ENCODE measurements at regions not wholly inside any gene's neighbourhood (a gene's known extent, or its start where the extent isn't known, plus 50 kb on each side); places are given as distances from the start of the nearest gene placed in this dataset.

DNA sequence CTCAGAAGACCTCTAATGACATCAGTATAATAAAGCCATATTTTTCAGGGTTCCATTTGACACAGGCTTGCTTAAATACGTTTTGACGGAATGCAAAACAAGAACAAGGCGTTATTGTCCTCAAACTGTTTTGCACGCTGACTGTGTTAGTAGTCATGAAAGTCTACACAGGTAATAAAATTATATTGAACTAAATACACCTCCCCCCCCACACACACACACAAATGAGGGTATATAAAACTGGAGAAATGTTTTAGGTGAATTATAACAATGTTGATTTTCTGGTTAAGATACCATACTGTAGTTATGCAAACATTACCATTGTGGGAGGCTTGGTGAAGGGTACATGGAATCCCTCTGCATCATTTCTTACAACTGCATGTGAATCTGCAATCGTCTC lies 257.1 kb upstream of the ARRDC4 start:
- no peak for DNase-seq (ENCODE audit: low spot score)

GRCh38 chr15:97706059-97706458 lies 254.4 kb upstream of the ARRDC4 start:
- no peak for DNase-seq (ENCODE audit: low spot score)

DNA sequence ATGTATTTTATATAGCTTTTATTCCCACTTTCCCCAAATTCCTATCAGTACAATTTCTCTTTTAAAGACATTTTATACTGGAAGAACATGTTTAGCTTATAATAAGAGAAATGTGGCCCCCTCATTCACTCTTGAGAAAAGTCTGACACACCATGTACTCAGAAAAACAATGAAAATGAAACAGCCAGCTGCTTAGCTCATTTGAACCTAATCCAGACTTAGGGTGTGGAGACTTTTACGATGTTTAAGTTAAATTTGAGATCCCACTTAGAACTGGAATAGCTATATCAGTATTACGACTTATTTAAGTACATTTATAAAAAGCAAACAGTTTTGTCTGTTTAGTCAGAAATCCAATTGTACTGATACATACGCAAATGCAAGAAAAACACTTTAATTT lies 252.3 kb upstream of the ARRDC4 start:
- no peak for DNase-seq (ENCODE audit: low spot score)

GRCh38 chr15:97712530-97712929 lies 248.0 kb upstream of the ARRDC4 start:
- DNase-seq (ENCODE audit: low spot score) = peak; percentile 6

GRCh38 chr15:97717806-97718205 lies 242.7 kb upstream of the ARRDC4 start:
- no peak for DNase-seq (ENCODE audit: low spot score)

DNA sequence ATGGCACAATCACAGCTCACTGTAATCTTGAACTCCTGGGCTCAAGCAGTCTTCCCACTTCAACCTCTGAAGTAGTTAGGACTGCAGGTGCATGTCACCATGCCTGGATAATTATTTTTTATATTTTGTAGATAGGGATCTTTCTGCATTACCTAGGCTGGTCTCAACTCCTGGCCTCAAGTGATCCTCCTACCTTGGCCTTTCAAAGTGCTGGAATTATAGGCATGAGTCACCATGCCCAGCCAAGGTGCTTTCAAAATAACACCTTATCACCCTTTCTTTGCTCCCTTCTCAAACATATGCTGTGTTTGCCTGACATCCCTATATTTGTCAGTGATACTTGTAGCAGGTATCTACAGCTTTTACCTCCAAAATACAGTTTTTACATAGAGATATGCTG lies 242.0 kb upstream of the ARRDC4 start:
- DNase-seq (ENCODE audit: low spot score) = no peak

DNA sequence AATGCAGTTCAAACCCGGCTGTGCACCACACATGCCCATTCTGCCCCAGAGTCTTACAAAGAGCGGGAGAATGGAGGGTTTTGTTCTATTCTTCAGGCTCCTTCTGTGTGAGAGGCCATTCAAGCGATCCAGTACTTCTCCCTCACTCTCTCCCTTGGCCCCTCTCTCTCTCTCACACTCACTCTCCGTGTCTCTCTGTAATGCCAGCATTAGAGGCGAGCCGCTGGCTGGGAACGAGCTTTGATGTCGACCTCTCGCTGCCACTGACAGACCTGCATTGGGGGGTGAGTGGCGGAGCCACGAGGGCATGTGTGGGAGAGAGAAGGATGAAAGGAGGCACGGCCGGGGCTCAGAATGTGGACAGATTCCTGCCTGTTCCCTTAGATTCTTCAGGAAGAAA lies 231.7 kb upstream of the ARRDC4 start:
- DNase-seq (ENCODE audit: low spot score) = peak; percentile 14

DNA sequence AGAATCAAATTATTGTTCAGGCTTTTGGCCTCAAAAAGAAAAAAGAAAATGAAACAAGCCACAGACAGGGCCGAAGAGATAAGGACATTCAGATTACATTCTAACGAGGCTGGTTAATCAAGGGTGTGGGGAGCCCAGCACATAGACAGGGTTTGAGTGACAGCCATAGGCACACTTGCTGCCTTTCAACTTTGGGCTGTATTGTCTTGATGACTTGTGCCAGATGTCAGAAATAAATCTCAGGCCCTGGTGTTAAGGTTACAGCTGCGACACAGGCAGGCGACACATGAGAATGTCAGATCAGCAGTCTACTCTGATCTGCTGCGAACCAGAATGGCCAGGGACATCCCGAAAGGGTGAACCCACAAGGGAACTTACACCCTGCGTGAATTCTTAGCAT lies 231.2 kb upstream of the ARRDC4 start:
- DNase-seq (ENCODE audit: low spot score) = no peak

DNA sequence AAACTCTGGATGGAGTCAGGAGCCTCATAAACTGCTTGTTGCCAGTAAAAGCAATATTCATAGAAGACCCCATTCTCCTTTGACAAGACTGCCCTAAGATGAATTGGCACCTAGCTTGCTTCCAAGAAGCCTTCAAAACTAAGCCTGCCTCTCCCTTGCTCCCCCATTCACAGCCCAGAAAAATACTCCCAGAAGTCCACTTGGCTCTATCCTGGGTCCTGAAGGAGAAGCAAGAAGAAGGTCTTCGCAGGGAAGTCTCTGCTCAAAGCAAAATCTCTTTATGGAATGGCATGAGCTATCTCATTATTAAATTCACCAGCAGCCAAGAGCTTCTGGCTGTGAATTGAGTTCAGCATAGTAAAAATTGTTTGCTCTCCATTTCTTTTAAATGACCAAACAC lies 230.2 kb upstream of the ARRDC4 start:
- DNase-seq (ENCODE audit: low spot score) = no peak

DNA sequence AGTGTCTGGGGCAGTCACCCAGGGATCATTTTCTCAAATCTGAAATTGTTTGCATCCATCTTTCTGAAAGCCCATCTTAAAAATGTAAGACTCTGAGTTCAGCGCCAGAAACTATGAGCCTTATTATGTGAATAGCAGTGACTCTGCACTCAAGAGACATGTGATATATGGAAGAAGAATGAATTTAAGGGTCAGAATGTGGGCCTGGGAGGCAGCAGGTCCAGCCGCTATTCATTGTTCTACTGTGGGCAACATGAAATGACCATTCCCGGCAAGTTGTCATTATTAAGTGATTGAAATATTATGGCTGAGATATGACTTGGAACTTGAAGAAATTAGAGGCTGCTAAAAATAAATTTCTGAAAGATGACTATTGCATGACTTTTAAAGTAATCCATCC lies 228.6 kb upstream of the ARRDC4 start:
- no peak for DNase-seq (ENCODE audit: low spot score)

DNA sequence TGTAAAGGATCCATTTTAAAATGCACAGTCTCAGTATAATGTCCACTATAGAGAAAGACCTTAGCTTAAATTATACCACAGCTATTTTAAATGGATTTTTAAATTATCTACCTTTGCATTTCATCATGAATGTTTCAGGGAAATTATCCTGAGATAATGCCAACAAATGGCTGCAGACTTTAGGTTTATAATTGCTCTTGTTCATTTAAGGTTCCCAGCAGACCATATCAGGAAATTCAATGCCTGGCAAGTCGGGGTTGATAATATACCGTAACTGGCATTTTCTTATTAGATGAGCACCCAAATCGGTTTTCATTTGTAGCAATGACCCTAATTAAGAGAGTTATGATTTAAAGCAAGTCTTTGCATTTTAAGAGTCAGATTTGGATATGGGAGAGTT lies 227.1 kb upstream of the ARRDC4 start:
- no peak for DNase-seq (ENCODE audit: low spot score)

GRCh38 chr15:97736748-97737147 lies 223.8 kb upstream of the ARRDC4 start:
- DNase-seq (ENCODE audit: low spot score) = no peak

- DNase-seq (ENCODE audit: low spot score) = peak; percentile 33
Measured at GRCh38 chr15:97745481-97746071, 214.9 kb upstream of the ARRDC4 start.

- DNase-seq (ENCODE audit: low spot score) = no peak
Measured at GRCh38 chr15:97747342-97747741, 213.2 kb upstream of the ARRDC4 start.

DNA sequence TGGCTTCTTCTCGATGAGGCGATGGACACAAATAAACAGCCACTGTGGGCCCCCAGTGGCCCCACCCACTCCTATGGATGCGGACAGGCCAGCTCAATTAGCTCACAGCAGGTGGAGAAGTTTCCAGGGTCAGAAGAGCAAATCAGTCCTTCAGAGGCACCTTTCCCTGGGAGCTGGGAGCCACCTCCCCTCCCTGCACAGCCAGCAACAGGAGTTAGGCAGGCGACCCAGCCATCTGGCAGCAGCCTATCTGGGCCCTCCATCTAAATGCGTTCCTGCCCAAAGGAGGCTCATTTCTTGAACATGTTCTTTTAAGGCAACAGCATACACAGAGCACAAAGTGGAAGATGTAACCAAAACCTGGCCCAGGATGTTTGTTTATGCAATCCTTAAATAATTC lies 211.9 kb upstream of the ARRDC4 start:
- no peak for DNase-seq (ENCODE audit: low spot score)

DNA sequence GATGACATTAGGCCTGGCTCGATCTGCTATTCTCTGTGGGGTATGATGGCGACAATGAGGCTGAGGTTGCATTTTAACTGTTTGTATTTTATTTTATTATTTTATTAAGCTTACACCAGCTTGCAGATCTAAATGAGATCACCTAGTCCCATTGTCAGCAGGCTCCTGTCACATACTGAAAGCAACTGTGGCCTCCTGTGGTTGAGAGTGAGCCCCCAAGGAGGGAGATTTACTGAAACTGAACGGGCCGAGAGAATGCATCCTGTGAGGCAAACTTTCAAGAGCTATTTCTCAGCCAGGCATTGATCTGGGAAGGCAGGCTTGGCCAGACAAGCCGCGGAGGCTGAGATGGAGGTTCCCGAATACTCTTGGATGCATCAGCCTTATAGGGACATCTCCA lies 210.4 kb upstream of the ARRDC4 start:
- no peak for DNase-seq (ENCODE audit: low spot score)

GRCh38 chr15:97755726-97756125 lies 204.8 kb upstream of the ARRDC4 start:
- no peak for DNase-seq (ENCODE audit: low spot score)

DNA sequence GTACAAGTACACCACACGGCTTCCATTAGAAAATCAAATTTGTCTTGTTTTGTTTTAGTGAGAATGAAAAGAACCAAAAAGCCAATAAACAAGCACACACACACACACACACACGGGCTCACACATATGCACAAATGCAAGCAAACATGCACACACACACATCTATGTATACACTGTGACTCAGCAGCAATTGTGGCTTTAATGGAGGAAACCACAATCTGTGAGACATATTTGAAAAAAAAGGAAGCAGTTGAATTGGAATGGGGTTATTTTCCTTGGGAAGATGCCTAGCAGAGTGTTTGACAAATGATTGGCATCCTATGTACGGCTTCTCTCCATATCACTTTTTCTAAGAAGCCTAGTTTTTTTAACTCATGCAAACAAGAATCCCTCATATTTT lies 201.1 kb upstream of the ARRDC4 start:
- peak; percentile 90 for DNase-seq (ENCODE audit: low spot score)

DNA sequence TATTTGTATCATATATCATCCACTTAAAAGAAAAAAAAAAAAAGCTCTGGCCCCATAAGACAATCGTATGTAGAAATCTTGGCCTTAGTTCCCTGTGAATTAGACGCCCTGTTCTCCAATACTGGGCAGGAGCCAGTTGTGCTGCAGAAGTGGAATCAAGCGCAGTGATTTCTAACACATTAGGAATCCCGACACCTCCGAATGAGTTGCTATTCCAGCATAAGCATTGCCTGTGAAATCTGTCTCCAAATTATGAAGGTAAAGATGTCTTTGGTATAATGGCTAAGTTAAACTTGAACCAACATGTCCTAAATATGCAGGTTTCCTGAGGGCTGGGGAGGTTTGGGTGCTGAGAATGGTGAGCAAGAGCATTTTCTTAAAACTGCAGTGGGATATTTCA lies 199.4 kb upstream of the ARRDC4 start:
- no peak for DNase-seq (ENCODE audit: low spot score)

DNA sequence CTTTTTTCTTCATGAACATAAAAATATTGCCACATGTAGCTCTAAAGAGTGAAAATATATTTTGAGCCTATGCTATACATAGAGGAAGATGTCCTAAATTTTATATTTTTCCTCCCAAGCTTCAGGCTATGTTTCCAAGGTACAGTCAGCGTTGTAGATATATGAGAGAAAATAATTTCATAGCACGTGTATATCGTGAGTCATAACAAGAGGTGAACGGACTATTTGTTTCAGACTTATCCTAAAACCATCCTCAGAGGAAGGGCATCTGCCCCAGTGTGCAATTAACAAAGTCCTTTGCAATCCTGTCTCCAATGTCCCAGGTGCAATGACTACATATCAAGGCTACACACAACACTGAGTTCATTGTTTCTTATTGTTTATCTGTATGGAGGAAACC lies 177.3 kb upstream of the ARRDC4 start:
- peak; percentile 18 for DNase-seq (ENCODE audit: low spot score)

DNA sequence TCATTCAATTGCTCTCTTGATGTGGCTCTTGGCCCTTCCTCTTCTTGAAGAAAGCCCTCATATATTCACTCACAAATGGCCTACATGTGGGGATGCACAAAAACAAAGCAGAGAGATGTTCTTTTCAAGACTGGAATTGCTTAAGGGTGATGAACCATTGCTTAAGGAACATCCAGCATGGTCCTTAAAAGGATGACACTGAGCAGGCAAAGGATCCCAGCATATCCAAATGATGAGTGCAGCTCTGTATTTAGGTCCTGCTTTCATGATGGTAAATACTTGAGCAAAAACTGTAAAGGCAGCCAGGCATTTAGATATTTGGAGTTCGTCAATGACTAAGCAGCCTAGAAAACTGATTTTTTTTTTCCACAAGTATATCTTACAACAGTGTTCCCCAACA lies 173.8 kb upstream of the ARRDC4 start:
- DNase-seq (ENCODE audit: low spot score) = no peak

DNA sequence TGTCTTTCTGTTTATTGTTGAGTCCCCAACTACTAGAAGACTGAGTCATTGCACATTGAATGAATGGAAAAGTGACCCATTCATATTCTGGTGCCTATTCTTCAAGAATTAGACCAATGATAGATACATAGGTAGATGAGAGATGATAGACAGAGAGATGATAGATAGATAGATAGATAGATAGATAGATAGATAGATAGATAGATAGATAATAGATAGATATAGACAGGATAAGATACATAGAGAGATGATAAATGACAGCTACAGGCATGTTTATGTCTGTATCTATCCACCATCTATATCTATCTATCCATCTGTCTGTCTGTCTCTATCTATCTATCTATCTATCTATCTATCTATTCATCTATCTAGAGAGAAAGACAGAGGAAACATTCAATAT lies 170.3 kb upstream of the ARRDC4 start:
- no peak for DNase-seq (ENCODE audit: low spot score)

DNA sequence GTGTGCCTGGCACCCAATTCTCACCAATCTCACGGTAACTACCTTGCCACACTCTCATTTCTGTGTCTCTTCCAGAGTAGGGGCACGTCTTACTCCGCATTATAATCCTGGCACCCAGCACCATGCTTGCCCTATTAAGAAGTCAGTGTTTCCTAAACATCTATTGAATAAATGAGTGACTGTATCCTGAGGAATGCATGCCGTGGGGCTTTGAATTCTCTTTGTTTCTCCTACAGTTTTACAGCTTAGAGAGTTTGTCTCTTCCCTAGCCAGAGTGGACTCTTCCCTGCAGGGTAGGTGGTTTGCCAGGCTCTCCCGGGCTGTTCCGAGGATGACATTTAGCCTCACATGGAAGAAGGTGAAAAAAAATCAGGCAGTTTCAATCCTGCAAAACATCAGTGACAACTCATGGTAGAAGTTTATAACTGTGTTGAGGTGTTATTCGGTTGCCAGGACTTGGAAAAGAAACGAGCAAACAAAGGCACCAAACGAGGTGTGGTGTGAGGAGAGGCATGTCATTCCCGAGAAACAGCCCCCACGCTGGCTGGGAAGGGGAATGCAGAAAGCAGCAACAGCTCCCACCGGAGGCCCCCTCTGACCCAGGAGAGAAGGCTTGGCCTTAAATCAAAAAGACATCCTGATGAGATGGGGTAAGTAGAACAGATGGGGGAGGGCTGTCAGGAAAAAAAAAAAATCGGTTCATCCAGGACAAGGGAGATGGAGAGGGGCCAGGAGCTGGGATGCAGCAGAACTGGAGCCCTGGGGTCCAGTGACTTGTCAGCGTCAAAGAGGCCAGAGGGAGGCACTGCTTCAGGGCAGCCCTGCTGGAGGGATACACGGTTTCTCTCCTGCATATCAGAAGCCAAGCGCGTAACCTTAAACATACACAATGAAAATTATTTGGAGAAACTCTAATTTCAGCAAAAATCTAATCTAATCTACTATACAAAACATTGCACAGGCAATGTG lies 168.4 kb upstream of the ARRDC4 start:
- DNase-seq (ENCODE audit: low spot score) = no peak

GRCh38 chr15:97804950-97805349 lies 155.6 kb upstream of the ARRDC4 start:
- no peak for DNase-seq (ENCODE audit: low spot score)

Measured in SW480 (cell line).